ENCODE measurements at regions not wholly inside any gene's neighbourhood (a gene's known extent, or its start where the extent isn't known, plus 50 kb on each side); places are given as distances from the start of the nearest gene placed in this dataset.

- TF ChIP-seq POLR2AphosphoS2 (conservative IDR thresholded peaks at IDR 0.05; ENCODE audit: low read length): no peak
- TF ChIP-seq SMC3 (IDR thresholded peaks at IDR 0.05): no peak
- no peak for TF ChIP-seq CHD2 (IDR thresholded peaks at IDR 0.05; ENCODE audit: low read length, partially characterized antibody)
- TF ChIP-seq USF2 (IDR thresholded peaks at IDR 0.05): no peak; the same call in 1 of the 2 replicates
- TF ChIP-seq CTCF (IDR thresholded peaks at IDR 0.05): no peak
- no peak for TF ChIP-seq PHF8 (IDR thresholded peaks at IDR 0.05; ENCODE audit: borderline replicate concordance, low read depth)
- no peak for TF ChIP-seq ZC3H11A (IDR thresholded peaks at IDR 0.05)
- no peak for TF ChIP-seq EP300 (IDR thresholded peaks at IDR 0.05)
- TF ChIP-seq HOXB13 (CRISPR knock-in tag; IDR thresholded peaks at IDR 0.05; ENCODE audit: low read depth): no peak
- TF ChIP-seq RAD21 (conservative IDR thresholded peaks at IDR 0.05 in 1 of 2, IDR thresholded peaks at IDR 0.05 in 1 of 2): no peak
- TF ChIP-seq REST (IDR thresholded peaks at IDR 0.05): no peak
- no peak for TF ChIP-seq MAZ (IDR thresholded peaks at IDR 0.05; ENCODE audit: borderline replicate concordance, low read depth, low read length)
These were observed 103.1 kb downstream of the INHBA start for GRCh38 chr7:41599760-41600159.

Measured in A549 (cell line).